SK-N-SH (cell line): ENCODE measurements at regions not wholly inside any gene's neighbourhood (a gene's known extent, or its start where the extent isn't known, plus 50 kb on each side); places are given as distances from the start of the nearest gene placed in this dataset.

Experiments used
- FOXJ3 ChIP-seq: sonication (generic); formaldehyde crosslinking; IDR thresholded peaks from 2 replicates; pipeline ENCODE4 v1.5.1; 2020; ENCODE audit warnings: mild to moderate bottlenecking, missing genetic modification reagents
- GABPA ChIP-seq: IDR thresholded peaks from 2 replicates; pipeline ENCODE4 v1.4.0; 2012; ENCODE audit warnings: low read depth, mild to moderate bottlenecking
- RAD21 ChIP-seq: IDR thresholded peaks from 2 replicates; pipeline ENCODE4 v1.6.1; 2012; ENCODE audit warnings: mild to moderate bottlenecking, low read length
- RFX5 ChIP-seq: IDR thresholded peaks from 2 replicates; pipeline ENCODE4 v1.6.1; 2012; ENCODE audit warnings: mild to moderate bottlenecking, improper control_type of control experiment, low read length
- SIN3A ChIP-seq: IDR thresholded peaks from 2 replicates; pipeline ENCODE4 v1.6.1; 2012; ENCODE audit warnings: low read depth, mild to moderate bottlenecking, low read length, moderate library complexity, borderline replicate concordance
- TF ChIP-seq, protein P1 (sequence below): fragments of 200-600 bp; sonication (generic); IDR thresholded peaks from 2 replicates; pipeline ENCODE4 v1.6.1; 2017; ENCODE audit warnings: antibody characterized with exemption, mild to moderate bottlenecking, moderate library complexity
- TF ChIP-seq, protein P2 (sequence below): IDR thresholded peaks from 2 replicates; pipeline ENCODE4 v1.6.1; 2012; ENCODE audit warnings: mild to moderate bottlenecking, low read depth, low read length, moderate library complexity

DNA sequence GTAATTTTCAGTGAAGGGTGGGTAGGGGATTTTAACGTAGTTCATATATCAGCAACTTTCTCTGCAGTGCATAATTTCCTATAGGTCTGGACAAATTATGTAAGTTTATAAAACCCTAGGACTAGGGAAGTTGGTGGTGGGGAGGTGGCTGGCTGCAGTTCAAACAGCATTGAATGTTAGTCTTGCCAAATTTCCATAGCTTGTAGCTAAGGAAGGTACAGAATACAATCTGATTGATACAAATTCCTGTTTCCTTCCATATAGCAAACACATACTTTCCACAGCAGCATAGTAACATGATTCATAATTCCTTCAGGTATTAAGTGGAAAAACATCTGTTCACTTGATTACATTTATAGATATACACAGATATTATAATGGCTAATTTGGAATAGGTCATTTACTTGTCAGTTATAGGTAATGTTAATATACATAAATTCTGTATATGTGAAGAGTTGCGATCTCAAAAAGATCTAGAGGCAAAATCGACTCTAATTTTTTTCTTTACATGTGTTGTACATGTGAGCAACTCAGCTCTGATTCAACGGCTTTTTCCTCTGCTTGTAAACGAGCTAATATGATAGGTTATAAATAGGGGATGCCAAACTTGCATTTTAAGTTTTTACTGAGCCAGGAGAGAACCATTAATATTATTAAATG, 233.4 kb upstream of the CSNK1A1L start:
- TF ChIP-seq FOXJ3 (no peak), RAD21 (no peak), RFX5 (no peak), GABPA (no peak), SIN3A (no peak)
- TF ChIP-seq, protein P1, sequence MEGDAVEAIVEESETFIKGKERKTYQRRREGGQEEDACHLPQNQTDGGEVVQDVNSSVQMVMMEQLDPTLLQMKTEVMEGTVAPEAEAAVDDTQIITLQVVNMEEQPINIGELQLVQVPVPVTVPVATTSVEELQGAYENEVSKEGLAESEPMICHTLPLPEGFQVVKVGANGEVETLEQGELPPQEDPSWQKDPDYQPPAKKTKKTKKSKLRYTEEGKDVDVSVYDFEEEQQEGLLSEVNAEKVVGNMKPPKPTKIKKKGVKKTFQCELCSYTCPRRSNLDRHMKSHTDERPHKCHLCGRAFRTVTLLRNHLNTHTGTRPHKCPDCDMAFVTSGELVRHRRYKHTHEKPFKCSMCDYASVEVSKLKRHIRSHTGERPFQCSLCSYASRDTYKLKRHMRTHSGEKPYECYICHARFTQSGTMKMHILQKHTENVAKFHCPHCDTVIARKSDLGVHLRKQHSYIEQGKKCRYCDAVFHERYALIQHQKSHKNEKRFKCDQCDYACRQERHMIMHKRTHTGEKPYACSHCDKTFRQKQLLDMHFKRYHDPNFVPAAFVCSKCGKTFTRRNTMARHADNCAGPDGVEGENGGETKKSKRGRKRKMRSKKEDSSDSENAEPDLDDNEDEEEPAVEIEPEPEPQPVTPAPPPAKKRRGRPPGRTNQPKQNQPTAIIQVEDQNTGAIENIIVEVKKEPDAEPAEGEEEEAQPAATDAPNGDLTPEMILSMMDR, result no peak
- TF ChIP-seq, protein P2, sequence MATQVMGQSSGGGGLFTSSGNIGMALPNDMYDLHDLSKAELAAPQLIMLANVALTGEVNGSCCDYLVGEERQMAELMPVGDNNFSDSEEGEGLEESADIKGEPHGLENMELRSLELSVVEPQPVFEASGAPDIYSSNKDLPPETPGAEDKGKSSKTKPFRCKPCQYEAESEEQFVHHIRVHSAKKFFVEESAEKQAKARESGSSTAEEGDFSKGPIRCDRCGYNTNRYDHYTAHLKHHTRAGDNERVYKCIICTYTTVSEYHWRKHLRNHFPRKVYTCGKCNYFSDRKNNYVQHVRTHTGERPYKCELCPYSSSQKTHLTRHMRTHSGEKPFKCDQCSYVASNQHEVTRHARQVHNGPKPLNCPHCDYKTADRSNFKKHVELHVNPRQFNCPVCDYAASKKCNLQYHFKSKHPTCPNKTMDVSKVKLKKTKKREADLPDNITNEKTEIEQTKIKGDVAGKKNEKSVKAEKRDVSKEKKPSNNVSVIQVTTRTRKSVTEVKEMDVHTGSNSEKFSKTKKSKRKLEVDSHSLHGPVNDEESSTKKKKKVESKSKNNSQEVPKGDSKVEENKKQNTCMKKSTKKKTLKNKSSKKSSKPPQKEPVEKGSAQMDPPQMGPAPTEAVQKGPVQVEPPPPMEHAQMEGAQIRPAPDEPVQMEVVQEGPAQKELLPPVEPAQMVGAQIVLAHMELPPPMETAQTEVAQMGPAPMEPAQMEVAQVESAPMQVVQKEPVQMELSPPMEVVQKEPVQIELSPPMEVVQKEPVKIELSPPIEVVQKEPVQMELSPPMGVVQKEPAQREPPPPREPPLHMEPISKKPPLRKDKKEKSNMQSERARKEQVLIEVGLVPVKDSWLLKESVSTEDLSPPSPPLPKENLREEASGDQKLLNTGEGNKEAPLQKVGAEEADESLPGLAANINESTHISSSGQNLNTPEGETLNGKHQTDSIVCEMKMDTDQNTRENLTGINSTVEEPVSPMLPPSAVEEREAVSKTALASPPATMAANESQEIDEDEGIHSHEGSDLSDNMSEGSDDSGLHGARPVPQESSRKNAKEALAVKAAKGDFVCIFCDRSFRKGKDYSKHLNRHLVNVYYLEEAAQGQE, result no peak
